Loucy (cell line): ENCODE measurements at regions not wholly inside any gene's neighbourhood (a gene's known extent, or its start where the extent isn't known, plus 50 kb on each side); places are given as distances from the start of the nearest gene placed in this dataset.

Experiments
- CTCF ChIP-seq: fragments of 200-600 bp; sonication (generic); conservative IDR thresholded peaks from 2 replicates; pipeline ENCODE4 v1.5.1; 2014; ENCODE audit warnings: mild to moderate bottlenecking, antibody characterized with exemption, low read length
- EZH2phosphoT487 ChIP-seq: fragments of 200-600 bp; IDR thresholded peaks from 2 replicates; pipeline ENCODE4 v1.6.1; 2018; ENCODE audit warnings: antibody characterized with exemption, mild to moderate bottlenecking, moderate library complexity, borderline replicate concordance

DNA sequence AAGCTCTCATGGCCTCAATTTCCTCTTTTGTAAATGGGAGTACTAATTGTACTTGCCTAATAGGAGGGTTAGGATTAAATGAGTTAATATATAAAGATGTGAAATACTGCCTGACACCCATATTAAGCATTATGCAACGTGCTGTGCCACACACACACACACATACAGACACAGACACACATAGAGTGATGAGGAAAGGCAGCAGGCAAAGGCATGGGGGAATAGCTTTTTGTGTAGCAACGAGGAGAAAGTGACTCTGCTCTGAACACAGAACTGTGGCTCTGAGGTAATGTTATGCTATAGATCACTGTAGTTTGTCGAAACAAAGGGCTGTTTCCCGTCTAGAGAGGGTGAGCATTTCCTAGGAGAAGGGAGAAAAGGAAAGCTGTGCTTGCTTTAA is 233.3 kb upstream of the SLCO3A1 start:
- TF ChIP-seq CTCF, result no peak
- TF ChIP-seq EZH2phosphoT487, result no peak
